K562 (cell line): ENCODE measurements at regions not wholly inside any gene's neighbourhood (a gene's known extent, or its start where the extent isn't known, plus 50 kb on each side); places are given as distances from the start of the nearest gene placed in this dataset.
"Not testable (repeated sequence)": the region's sequence is repeated elsewhere in the genome, so short reads cannot be mapped to it uniquely, and the experiment has no call there.

ENCODE experiments used
- ATAC-seq: fragments of 200-7000 bp; cut with Tn5 transposase; 3 replicates; pipeline ENCODE4 v1.9.1; 2020; ENCODE audit warnings: moderate library complexity
- BruUV-seq: library from RNA; stranded (reverse); fragments of 400-500 nt; replicated peaks from 2 replicates; lab custom pipeline; 2021; lab: Mats Ljungman, UMichigan
- CTCF ChIA-PET: fragments of 300-600 bp; formaldehyde crosslinking; extraction: SDS; loops from one replicate; lab custom pipeline; 2021; ENCODE audit warnings: low intra/inter-chr PET ratio; lab: Yijun Ruan, JAX
- POLR2A ChIA-PET: fragments of 300-600, 350-650 bp; sonication (Branson Sonifier 250); formaldehyde crosslinking; extraction: SDS; loops from one replicate; lab custom pipeline; 2021; ENCODE audit warnings: antibody characterized with exemption, inconsistent platforms; lab: Yijun Ruan, JAX
- DNase-seq, 4 experiments: peaks; one replicate each; pipeline versions ENCODE4 v3.0.0 to v3.0.0-alpha.2; 2011 to 2018; ENCODE audit warnings: low spot score in 3 of 4, mixed read lengths in 3 of 4; ENCODE audit errors: extremely low read depth in 1 of 4
- FAIRE-seq: peaks from 2 replicates; lab custom pipeline; 2011; peaks lifted over from hg19 to GRCh38; lab: Jason Lieb, UNC
- H2AFZ ChIP-seq: 2 replicates; pipeline ENCODE4 v1.6.0; 2011; ENCODE audit warnings: low read depth, low read length, control low read depth, inconsistent platforms
- H3K27ac ChIP-seq: fragments of 200-600 bp; 3 replicates; pipeline ENCODE4 v1.8.0; 2011; ENCODE audit warnings: low read depth, mild to moderate bottlenecking, control low read depth, inconsistent platforms, low read length, moderate library complexity, mixed read lengths; ENCODE audit errors: extremely low read depth
- H3K27me3 ChIP-seq, 2 experiments: fragments of 300-600 bp in 1 of 2; 2 replicates in 1 of 2; 3 replicates in 1 of 2; pipeline versions ENCODE4 v1.6.0 to v1.8.0; 2011; ENCODE audit warnings: inconsistent platforms in 2 of 2, low read length in 2 of 2, mild to moderate bottlenecking in 1 of 2, mixed read lengths in 1 of 2, moderate library complexity in 1 of 2; ENCODE audit not compliant: control insufficient read depth in 2 of 2, insufficient read depth in 2 of 2
- H3K36me3 ChIP-seq: fragments of 300-600 bp; 3 replicates; pipeline ENCODE4 v1.8.0; 2011; ENCODE audit warnings: mild to moderate bottlenecking, low read length, inconsistent platforms; ENCODE audit not compliant: control insufficient read depth, insufficient read depth
- H3K4me1 ChIP-seq, 2 experiments: fragments of 200-600 bp in 1 of 2; replicated peaks in 1 of 2; 2 replicates in 1 of 2; 3 replicates in 1 of 2; pipeline versions ENCODE4 v1.5.1 to v1.8.0; 2011; ENCODE audit warnings: inconsistent platforms in 2 of 2, low read length in 2 of 2, mild to moderate bottlenecking in 1 of 2, mixed read lengths in 1 of 2, moderate library complexity in 1 of 2; ENCODE audit not compliant: control insufficient read depth in 2 of 2, insufficient read depth in 2 of 2
- H3K4me2 ChIP-seq: 2 replicates; pipeline ENCODE4 v1.6.1; 2011; ENCODE audit warnings: low read length, control low read depth, inconsistent platforms, mixed read lengths; ENCODE audit not compliant: insufficient read depth
- H3K4me3 ChIP-seq: fragments of 200-600 bp; sonication (generic), shearing (Covaris generic); 2 replicates; pipeline ENCODE4 v1.5.1; 2016; ENCODE audit warnings: control low read depth, inconsistent platforms
- H3K79me2 ChIP-seq: fragments of 200-600 bp; 3 replicates; pipeline ENCODE4 v1.8.0; 2011; ENCODE audit warnings: low read length, inconsistent platforms; ENCODE audit not compliant: control insufficient read depth, insufficient read depth
- H3K9ac ChIP-seq, 2 experiments: 2 replicates each; pipeline versions ENCODE4 v1.6.0 to v1.6.1; 2011; ENCODE audit warnings: low read depth in 2 of 2, low read length in 2 of 2, control low read depth in 1 of 2, inconsistent platforms in 1 of 2, mild to moderate bottlenecking in 1 of 2, mixed read lengths in 1 of 2; ENCODE audit not compliant: insufficient read depth in 1 of 2
- H3K9me1 ChIP-seq: one replicate; pipeline ENCODE4 v1.6.0; 2011; ENCODE audit warnings: inconsistent platforms, mild to moderate bottlenecking, low read length, moderate library complexity; ENCODE audit not compliant: control insufficient read depth, insufficient read depth
- H3K9me3 ChIP-seq: replicated peaks from 2 replicates; pipeline ENCODE4 v1.5.1; 2011; ENCODE audit warnings: low read depth, low read length, inconsistent platforms; ENCODE audit not compliant: control insufficient read depth, insufficient read depth
- H4K20me1 ChIP-seq: replicated peaks from 2 replicates; pipeline ENCODE4 v1.6.1; 2011; ENCODE audit warnings: low read length, inconsistent platforms, mixed read lengths; ENCODE audit not compliant: control insufficient read depth, insufficient read depth
- ARID1B ChIP-seq: fragments of 450-650 bp; IDR thresholded peaks from 2 replicates; pipeline ENCODE4 v1.6.1; 2016; ENCODE audit warnings: antibody characterized with exemption, mild to moderate bottlenecking, inconsistent platforms
- ZNF263 ChIP-seq: sonication (generic); formaldehyde crosslinking; IDR thresholded peaks from 2 replicates; pipeline ENCODE4 v1.8.0; 2022; ENCODE audit warnings: mild to moderate bottlenecking, missing genetic modification reagents, borderline replicate concordance
- ZNF766 ChIP-seq: fragments of 200-800 bp; sonication (Bioruptor generic); conservative IDR thresholded peaks from 2 replicates; pipeline ENCODE4 v1.6.1; 2016; ENCODE audit warnings: missing genetic modification characterization, missing compliant biosample characterization
- WGBS: fragments of 100-300 bp; shearing (Covaris generic); methylation state at CpG from one replicate; pipeline ENCODE4 v1.1.6; 2016; ENCODE audit warnings: low coverage, mixed read lengths; ENCODE audit not compliant: insufficient coverage; ENCODE audit errors: missing lambda C conversion rate; 5-methylcytosine and 5-hydroxymethylcytosine counted together
- in situ Hi-C: fragments of 300-500 bp; cut with MboI; formaldehyde crosslinking; loops from 4 replicates; pipeline ENCODE4 v1.15.0; 2018; ENCODE audit warnings: inconsistent platforms, mixed read lengths
- intact Hi-C: fragments of 100-400 bp; cut with micrococcal nuclease; formaldehyde crosslinking; loops from 2 replicates; pipeline ENCODE4 v1.14.2; 2022

DNA sequence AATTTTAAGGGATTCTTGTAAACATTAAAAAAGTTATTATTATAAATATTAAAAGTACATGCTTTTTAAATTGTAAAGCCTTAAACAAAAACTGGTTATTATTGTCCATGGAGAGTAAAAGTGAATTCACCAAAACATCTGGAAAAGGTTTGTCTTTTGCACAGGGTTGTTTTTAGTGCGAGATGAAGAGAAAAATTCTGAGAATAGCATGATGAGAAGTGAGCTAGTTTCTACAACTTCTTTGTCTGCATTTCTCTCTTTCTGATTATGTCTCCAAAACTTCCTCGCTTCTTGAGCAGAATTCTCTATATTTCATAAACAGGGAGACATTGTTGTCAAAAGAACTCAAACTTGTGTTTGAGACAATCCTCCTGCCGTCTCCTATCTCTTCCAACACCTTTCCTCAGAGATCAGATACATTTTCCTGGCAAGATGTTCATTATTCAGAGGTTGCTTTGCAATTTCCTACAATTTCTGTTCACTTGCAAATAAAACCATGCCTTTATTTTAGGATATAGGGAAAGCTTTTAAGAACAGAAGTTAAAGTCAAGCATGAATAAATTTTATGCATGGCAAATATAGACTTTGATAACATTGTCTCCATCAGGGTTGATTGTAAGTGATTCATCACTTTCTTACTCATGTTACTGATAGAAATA, 372.1 kb upstream of the NPVF start:
- no peak overlapping the region for H3K4me2 ChIP-seq
- DNase-seq (no peak), FAIRE-seq (no peak), ATAC-seq (no peak)
- H3K79me2 ChIP-seq = no peaks in the 10 kb centered on the region
- H3K9me1 ChIP-seq = no peaks in the 10 kb centered on the region
- intact Hi-C loops = no loop called here
- ChIA-PET POLR2A (interaction anchor here (1.1 kb wide), 1 partner anchor 12 kb away, joined by 3 read pairs; no protein-coding TSS in a partner anchor), CTCF (no interaction called here)
- in situ Hi-C loops = no loop called here
- no peaks in the 10 kb centered on the region; a peak in 1 of 5 replicates for H3K4me1 ChIP-seq
- no peak overlapping the region for H2AFZ ChIP-seq
- H3K9me3 ChIP-seq = no peaks in the 10 kb centered on the region
- H3K27me3 ChIP-seq = peaks cover 0 to 15% of the 10 kb centered on the region in 2 experiments; a peak in 4 of 5 replicates
- WGBS = 0% methylated on average over 3 of the region's 3 CpGs
- H3K4me3 ChIP-seq = no peak overlapping the region
- no peak overlapping the region for H3K27ac ChIP-seq
- TF ChIP-seq ZNF263 (CRISPR knock-in tag) (no peak), ZNF766 (CRISPR knock-in tag) (peak; percentile 97), ARID1B (0 out of 2 replicates have a peak, but pooled peaks have one; percentile 16)
- no peaks in the 10 kb centered on the region for H3K36me3 ChIP-seq
- H3K9ac ChIP-seq = no peak overlapping the region
- BruUV-seq = no TSS peak
- H4K20me1 ChIP-seq = no peaks in the 10 kb centered on the region

- FAIRE-seq, POLR2A ChIA-PET, H3K9me1 ChIP-seq, H3K36me3 ChIP-seq, H3K4me1 ChIP-seq, H3K4me2 ChIP-seq, intact Hi-C loops, BruUV-seq, H2AFZ ChIP-seq, H3K9me3 ChIP-seq, ATAC-seq, H3K79me2 ChIP-seq, H3K27ac ChIP-seq, in situ Hi-C loops, H3K27me3 ChIP-seq, H4K20me1 ChIP-seq, DNase-seq, CTCF ChIA-PET: not testable (repeated sequence)
- whole genome bisulfite sequencing = 10% methylated on average over 20 of the region's 30 CpGs
- Histone ChIP-seq H3K4me3 (peak overlapping the region; percentile 24), H3K9ac (peak overlapping the region in 1 of 2 experiments; percentile 71; a peak in 1 of 4 replicates)
Observed at GRCh38 chr7:25602730-25603426, 374.6 kb upstream of the NPVF start.
